GM21526 (cell line): ENCODE measurements at regions not wholly inside any gene's neighbourhood (a gene's known extent, or its start where the extent isn't known, plus 50 kb on each side); places are given as distances from the start of the nearest gene placed in this dataset.
"Not testable (repeated sequence)": the region's sequence is repeated elsewhere in the genome, so short reads cannot be mapped to it uniquely, and the experiment has no call there.

Source experiments
- ATAC-seq: cut with Tn5 transposase; IDR thresholded peaks from one replicate; pipeline ENCODE4 v1.9.1; 2021; ENCODE audit warnings: moderate library complexity; ENCODE audit not compliant: unreplicated experiment, low FRiP score

DNA sequence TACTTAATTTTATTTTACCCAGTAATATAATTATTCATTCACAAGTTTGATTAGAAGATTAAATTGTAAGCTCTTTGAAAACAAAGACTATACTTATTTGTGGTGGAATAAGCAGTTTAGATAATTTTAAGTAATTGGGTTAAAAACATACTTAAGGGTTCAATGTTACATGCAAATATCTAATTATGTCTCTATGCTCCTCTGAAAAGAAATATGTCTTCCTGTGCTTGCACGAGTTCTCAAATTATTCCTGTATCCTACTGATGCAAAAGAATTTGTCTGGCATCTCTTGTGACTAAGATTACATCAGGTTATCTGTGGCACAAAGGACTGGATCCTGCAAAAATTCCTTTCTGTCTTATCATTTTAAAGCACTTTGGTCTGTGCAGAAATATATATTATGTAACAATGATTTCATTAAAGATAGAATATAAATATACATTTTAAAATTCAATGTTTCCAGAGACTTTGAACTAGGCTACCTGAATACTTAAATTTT lies 416.7 kb downstream of the COL11A1 start:
- no peak for ATAC-seq

DNA sequence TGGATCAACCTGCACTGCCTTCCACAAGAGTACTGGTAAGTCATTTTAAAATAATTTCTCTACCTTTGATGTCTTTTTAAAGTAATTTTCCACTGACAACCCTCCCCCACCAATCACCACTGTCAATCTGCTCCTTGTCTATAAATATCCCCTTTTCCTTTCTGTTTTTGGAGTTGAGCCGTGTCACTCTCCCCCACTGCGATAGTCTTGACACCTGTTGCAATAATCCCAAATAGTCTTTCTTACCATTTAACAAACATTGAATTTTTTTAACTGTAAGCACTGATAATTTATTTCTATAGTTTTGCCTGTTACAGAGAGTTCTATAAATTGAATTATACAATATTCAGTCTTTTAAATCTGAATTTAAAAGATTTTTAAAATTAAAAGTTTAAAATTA lies 420.9 kb downstream of the COL11A1 start:
- no peak for ATAC-seq

DNA sequence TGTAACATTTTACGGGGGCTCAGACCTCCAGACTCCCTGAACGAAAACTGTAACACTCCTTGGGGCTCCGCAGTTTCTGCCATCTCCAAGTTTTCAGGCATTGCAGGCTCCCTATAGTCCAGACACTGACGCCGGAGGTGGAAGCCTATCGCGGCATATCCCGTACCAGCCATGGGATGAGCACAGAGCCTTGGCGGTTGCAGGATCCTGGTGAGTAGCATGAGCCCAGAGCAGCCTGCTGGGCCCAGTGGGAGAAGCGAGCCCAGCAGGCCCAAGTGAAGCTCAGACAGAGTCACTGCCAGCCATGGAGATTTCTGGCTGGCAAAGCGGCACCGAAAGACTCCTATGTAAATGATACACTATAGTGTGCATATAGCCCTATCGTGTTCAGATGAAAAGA lies 446.8 kb downstream of the COL11A1 start:
- no peak for ATAC-seq

DNA sequence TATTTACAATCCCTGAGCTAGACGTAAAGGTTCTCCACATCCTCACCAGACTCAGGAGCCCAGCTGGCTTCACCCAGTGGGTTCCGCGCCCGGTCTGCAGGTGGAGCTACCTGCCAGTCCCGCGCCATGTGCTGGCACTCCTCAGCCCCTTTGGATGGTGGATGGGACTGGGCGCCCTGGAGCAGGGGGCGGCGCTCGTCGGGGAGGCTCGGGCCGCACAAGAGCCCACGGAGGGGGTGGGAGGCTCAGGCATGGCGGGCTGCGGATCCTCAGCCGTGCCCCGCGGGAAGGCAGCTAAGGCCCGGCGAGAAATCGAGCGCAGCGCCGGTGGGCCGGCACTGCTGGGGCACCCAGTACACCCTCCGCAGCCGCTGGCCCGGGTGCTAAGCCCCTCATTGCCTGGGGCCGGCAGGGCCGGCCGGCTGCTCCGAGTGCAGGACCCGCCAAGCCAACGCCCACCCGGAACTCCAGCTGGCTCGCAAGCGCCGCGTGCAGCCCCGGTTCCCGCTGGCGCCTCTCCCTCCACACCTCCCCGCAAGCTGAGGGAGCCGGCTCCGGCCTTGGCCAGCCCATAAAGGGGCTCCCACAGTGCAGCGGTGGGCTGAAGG lies 448.3 kb downstream of the COL11A1 start:
- ATAC-seq: not testable (repeated sequence)

DNA sequence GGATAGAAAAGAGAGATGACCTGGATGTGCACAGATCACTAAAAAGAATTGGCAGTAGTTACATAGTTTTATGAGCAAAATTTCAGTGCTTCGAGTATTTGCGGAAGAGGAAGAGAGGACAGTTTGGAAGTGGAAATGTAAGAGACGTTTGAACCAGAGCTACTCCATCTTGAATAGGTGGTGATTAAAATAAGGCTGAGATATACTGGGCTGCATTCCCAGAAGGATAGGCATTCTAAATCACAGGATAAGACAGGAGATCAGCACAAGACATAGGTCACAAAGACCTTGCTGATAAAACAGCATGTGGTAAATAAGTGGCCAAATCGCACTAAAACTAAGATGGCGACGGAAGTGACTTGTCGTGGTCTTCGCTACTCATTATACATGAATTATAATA lies 453.3 kb downstream of the COL11A1 start:
- ATAC-seq: no peak

DNA sequence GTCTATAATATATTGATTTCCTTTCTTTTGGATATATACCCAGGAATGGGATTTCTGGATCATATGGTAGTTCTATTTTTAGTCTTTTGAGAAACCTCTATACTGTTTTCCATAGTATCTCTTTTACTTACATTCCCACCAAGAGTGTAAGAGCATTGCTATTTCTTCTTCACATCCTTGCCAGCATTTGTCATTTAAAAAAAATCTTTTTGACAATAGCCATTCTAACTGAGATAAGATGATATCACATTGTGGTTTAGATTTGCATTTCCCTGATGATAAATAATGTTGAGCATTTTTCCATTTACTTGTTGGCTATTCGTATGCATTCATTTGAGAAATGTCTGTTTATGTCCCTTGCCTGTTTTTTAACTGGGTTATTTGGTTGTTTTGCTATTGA lies 467.4 kb downstream of the COL11A1 start:
- ATAC-seq: no peak

DNA sequence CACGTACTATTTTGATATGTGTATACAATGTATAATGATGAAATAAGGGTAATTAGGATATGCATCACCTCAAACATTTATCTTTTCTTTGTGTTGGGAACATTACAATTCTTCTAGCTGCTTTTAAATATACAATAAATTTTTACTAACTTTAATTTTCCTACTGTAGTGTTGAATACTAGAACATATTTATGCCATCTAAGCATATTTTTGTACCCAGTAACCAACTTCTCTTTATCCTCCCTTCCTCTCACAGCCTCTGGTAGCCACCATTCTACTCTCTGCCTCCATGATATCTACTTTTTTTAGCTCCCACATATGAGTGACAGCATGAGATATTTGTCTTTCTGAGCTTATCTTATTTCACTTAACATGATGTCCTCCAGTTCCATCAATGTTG lies 468.0 kb downstream of the COL11A1 start:
- no peak for ATAC-seq

DNA sequence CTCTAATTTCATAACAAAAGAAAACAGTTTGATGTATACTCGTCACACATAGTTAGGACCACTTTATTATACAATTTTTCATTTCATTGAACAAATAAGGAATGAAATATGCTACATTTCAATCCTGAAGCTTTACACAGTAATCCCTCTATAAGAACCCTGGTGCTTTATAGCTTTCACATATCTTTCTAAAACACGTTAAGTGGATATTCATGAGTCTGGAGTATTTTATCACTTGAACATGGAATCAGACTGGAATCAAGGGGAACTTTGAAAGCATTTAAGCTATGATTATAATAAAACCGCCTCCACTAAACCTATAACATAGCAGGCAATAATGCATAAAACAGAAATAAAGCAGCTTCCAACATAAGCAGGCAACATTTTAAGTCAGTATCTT lies 476.6 kb downstream of the COL11A1 start:
- ATAC-seq: no peak

DNA sequence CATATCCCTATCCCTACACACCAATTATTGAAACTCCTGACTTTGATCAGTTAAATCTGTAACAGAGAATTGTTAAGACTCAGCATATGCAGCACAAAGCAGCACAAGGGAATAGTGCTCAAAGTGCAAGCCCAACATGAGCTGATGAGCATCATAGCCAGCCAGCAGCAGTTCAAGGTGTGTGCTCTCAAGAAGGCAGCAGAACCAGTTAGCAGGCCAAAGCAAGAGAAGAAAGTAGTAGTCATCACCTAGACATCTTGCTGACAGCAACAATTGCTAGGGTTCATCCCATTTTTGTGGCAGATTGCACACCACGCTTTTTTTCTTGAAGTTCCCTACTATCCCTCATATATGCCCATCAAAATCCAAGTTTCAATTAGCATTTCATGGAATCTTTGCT lies 478.3 kb downstream of the COL11A1 start:
- ATAC-seq: no peak

DNA sequence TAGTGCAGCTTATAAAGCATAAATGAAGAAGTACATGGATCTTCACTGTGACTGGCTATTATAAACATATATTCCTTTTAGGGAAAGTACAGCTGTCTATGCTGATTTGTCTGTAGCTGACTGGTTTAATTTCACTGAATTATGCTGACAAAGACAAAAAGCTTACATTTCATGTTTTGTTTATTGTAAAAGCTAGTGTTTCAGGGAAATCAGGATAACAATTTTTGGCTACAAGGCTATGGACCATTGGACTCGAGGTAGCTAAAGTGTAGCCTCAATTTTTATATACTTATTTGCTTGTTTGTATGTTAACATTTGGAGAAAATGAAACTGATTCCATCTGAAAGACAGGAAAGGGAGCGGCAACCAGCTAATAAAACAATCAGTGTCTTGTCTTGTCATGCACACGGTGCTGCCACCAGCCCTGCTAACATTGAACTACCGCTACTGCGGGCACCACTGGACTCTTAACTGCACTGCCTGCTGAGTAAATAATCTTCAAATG lies 480.2 kb downstream of the COL11A1 start:
- ATAC-seq: no peak

DNA sequence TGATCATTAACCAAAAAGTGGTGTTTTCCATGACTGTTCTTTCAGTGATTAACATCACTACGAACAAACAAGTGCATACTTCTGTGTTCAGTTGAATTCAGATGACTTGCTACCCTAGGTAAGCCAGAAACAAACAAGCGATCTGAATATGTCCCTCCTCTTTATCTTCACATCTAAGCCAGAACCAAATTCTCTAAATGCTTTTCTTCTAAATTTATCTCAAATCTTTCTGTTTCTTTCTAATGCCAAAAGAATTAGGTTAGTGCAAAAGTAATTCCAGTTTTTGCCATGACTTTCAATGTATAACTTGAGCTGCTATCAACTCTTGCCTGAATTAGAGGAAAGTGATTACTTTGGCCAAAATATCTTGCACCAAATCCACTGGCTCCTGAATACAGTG lies 481.2 kb downstream of the COL11A1 start:
- ATAC-seq: no peak

DNA sequence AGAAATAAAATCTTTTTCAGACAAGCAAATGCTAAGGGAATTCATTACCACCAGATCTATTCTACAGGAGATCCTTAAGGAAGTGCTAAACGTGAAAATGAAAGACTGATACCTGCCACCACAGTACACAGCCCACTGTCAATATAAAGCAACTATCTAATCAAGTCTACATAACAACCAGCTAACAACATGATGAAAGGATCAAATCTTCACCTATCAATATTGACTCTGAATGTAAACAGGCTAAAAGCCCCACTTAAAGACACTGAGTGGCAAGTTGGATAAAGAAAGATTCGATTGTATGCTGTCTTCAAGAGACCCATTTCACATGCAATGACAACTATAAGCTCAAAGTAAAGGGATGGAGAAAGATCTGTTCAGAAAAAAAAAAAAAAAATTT lies 492.4 kb downstream of the COL11A1 start:
- no peak for ATAC-seq

DNA sequence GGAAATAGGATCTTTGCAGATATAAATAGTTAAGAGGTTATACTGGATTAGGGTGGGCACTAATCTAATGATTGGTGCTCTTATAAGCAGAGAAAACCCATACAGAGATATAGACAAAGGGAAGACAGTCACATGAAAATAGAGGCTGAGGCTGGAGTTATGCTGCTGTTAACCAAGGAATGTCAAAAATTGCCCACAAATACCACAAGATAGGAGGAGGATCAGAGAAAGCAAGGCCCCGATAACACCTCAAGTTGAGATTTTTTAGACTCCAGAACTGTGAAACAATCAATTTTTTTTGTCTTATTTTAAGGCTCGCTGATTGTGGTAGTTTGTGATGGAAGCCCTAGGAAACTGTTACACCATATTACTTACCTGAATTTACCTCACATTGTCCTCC lies 513.2 kb downstream of the COL11A1 start:
- no peak for ATAC-seq

DNA sequence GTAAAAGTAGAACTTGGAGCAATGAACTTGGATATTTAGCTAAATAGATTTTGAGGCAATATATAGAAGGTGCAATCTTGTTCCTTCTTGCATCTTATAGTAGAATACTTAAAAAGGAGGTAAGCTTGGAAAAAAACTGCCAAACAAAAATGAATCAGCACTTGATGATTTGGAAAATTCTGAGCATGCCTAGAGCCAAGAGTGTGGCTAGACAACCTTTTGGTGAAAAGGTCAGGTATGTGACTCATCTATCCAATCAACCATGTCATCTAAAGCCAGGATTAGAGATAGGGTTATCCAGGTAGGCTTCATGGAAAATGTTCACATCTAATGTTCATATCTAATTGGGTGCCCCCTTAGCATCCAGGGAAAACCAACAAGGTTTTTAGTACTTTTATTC lies 515.0 kb downstream of the COL11A1 start:
- no peak for ATAC-seq

DNA sequence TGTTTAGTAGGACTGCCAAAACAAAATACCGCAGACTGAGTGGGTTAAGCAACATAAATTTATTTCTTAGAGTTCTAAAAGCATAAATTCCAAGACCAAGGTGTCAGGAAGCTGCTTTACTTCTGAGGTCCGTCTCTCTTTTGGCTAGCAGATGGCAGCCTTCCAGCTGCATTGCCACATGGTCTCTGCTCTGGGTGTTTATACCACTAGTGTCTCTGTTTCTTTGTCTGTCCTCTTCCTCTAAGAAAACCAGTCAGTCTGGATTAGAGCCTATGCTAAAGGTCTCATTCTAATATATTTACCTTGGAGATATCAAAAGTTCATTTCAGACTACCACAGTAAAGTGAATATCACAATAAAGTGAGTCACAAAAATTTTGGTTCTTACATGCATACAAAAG lies 519.8 kb downstream of the COL11A1 start:
- ATAC-seq: no peak

DNA sequence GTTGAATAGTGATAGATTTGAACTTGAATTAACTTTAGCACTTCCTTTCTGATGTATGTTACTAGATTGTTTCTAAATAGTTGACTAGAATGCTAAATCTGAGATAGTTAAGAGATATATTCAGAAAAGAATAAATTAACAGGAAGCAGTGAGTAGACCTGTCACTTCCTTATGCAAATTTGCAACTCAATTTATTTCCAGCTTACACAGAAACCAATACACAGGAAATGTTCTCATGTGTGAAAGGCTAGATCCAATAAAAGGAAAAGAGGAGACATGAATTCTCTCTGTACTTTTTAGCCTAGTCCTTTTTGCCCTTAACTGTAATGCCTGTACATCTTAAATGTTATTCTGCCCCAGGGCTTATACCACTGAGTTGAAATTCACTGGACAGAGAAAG lies 522.3 kb downstream of the COL11A1 start:
- no peak for ATAC-seq

DNA sequence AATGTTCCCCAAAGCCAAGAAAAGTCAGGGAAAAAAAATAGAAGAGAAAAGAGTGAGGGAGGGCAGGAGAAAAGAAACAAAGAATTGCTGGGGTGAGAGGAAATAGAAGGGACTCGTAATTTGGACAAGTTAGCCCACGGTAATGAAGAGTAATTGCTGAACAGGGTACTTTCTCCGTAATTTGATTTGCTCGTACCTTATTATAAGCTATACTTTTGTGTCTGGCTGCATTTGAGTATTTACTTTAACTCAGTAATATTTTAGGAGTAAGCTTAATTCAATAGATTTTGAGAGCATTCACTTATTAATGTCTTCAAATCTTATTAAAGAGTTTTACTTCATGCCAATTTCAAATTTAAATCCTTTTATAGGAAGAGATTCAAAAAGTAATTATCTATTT lies 527.5 kb downstream of the COL11A1 start:
- no peak for ATAC-seq

DNA sequence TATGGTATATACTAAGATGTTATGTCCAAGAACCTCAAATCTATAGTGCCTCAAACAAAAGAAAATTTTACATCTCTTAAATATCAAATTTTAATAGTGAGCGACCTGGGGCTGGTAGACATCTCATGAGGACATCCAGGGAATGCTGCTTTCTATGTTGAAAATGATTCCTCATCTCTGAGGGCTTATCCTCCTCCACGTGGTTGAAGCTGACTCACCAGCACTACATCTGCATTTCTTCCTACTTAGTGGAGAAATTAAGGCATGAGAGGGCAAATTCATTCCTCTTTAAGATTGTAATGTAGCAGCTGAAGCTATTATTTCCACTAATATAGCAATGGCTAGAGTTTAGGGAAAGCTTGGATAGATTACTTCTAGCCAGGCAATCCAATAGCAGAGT lies 529.5 kb downstream of the COL11A1 start:
- ATAC-seq: no peak

DNA sequence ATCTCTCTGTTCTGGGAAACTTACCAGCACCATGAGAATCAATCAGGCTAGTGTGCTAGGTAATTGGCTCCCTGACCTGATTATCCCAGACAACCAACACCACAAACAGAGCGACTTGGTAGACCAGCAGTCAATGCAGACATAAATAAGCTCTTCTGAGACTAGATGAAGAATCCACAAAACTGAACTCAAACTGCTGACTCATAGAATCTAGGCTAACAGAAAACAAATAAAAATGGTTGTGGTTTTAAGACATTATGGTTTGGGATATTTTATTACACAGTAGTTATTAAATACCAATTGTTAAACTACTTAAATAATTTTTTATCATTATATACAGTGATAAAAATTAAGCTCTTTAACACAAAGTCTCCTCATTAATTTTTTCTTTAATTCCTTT lies 535.7 kb downstream of the COL11A1 start:
- no peak for ATAC-seq

DNA sequence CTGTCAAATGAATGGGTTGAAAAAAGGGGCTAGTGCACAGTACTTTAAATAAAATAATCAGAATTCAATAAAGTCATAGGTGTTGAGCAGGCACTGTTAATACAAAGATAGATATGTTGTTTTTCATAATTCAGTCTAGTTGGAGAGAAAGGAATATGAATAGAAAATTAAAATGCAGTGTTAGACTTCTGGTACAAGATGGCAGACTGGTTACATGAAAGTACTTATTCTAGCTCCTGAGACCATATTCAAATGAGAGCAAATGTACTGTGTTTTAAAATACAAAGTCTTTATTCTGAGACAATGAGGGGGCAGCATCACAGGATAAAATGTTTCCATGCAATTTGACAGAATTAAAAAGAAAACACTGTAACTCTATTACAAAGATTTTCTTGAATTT lies 542.1 kb downstream of the COL11A1 start:
- no peak for ATAC-seq

DNA sequence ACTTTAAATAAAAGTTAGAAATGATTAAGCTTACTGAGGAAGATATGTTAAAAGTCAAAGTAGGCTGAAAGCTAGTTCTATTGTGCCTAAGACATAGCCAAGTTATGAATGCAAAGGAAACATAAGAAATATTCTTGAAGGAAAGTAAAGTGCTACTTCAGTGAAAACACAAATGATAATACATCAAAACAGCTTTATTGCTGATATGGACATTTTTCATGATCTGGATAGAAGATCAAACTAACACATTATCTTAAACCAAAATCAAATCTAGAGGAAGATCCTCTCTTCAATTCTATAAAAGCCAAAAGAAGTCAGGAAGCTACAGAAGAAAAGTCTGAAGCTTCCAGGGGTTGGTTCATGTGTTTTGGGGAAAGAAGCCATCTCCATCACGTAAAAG lies 545.9 kb downstream of the COL11A1 start:
- no peak for ATAC-seq

DNA sequence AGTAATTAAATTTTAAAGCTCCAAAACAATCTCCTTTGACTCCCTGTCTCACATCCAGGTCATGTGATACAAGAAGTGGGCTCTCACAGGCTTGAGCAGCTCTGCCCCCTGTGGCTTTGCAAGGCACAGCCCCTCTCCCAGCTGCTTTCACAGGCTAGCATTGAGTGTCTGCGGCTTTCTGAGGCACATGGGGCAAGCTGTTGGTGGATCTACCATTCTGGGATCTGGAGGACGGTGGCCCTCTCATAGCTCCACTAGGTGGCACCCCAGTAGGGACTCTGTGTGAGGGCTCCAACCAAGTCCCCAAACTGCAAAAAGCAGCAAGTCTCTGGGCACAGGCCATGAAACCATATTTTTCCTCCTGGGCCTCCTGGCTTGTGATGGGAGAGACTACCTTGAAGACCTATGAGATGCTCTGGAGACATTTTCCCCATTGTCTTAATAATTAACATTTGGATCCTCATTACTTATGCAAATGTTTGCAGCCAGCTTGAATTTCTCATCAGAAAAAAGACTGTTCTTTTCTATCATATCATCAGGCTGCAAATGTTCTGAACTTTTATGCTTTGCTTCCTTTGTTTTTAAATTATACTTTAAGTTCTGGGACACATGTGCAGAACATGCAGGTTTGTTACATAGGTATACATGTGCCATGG lies 554.1 kb upstream of the OLFM3 start:
- ATAC-seq: no peak
